HG02943 (cell line): ENCODE measurements at regions not wholly inside any gene's neighbourhood (a gene's known extent, or its start where the extent isn't known, plus 50 kb on each side); places are given as distances from the start of the nearest gene placed in this dataset.

Experiments
- ATAC-seq: cut with Tn5 transposase; IDR thresholded peaks from one replicate; pipeline ENCODE4 v1.9.1; 2021; ENCODE audit warnings: mild to moderate bottlenecking, low read depth, moderate library complexity; ENCODE audit not compliant: unreplicated experiment

GRCh38 chr2:236975766-236976165 is 109.9 kb upstream of the COPS8 start:
- no peak for ATAC-seq

GRCh38 chr2:236976266-236977062 is 109.2 kb upstream of the COPS8 start:
- no peak for ATAC-seq

GRCh38 chr2:236977063-236977851 is 108.4 kb upstream of the COPS8 start:
- ATAC-seq: no peak

GRCh38 chr2:236977852-236978398 is 107.8 kb upstream of the COPS8 start:
- no peak for ATAC-seq

- no peak for ATAC-seq
Measured at GRCh38 chr2:236979664-236980063, 106.0 kb upstream of the COPS8 start.

- ATAC-seq: no peak
Measured at GRCh38 chr2:236980961-236981360, 104.7 kb upstream of the COPS8 start.

- ATAC-seq: no peak
Measured at GRCh38 chr2:236981701-236982485, 103.8 kb upstream of the COPS8 start.

GRCh38 chr2:236982693-236983455 is 102.8 kb upstream of the COPS8 start:
- ATAC-seq: no peak

GRCh38 chr2:236984046-236984445 is 101.6 kb upstream of the COPS8 start:
- no peak for ATAC-seq

GRCh38 chr2:236985761-236986339 is 99.8 kb upstream of the COPS8 start:
- no peak for ATAC-seq

- no peak for ATAC-seq
Measured at GRCh38 chr2:236986524-236987330, 99.0 kb upstream of the COPS8 start.

- ATAC-seq: no peak
Measured at GRCh38 chr2:236988216-236988615, 97.5 kb upstream of the COPS8 start.

- ATAC-seq: no peak
Measured at GRCh38 chr2:236988690-236989624, 96.7 kb upstream of the COPS8 start.

- no peak for ATAC-seq
Measured at GRCh38 chr2:236990552-236990951, 95.1 kb upstream of the COPS8 start.

- no peak for ATAC-seq
Measured at GRCh38 chr2:236991874-236992273, 93.8 kb upstream of the COPS8 start.

- no peak for ATAC-seq
Measured at GRCh38 chr2:236993286-236993685, 92.4 kb upstream of the COPS8 start.

GRCh38 chr2:236994361-236994760 is 91.3 kb upstream of the COPS8 start:
- ATAC-seq: no peak
